ENCODE measurements at regions not wholly inside any gene's neighbourhood (a gene's known extent, or its start where the extent isn't known, plus 50 kb on each side); places are given as distances from the start of the nearest gene placed in this dataset.

DNA sequence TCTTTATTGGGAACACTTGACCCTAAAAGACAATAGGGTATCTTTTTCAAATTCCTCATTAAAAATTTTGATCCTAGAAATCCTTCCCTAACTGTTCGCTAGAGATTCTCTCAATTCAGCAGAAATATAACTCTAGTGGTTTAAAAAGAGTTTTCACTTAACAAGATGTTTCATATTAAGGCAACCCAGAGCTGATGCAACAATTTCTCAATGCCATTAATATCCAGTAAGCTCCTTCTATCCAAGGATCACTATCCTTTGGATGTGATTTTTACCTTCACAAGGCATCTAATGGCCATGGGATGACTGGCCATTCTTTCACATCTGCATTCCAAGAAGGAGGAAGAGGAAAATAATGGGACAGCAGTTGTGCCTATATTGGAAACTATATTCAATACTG, 183.4 kb downstream of the ANKRD50 start:
- no peak for DNase-seq (ENCODE audit: low spot score)

DNA sequence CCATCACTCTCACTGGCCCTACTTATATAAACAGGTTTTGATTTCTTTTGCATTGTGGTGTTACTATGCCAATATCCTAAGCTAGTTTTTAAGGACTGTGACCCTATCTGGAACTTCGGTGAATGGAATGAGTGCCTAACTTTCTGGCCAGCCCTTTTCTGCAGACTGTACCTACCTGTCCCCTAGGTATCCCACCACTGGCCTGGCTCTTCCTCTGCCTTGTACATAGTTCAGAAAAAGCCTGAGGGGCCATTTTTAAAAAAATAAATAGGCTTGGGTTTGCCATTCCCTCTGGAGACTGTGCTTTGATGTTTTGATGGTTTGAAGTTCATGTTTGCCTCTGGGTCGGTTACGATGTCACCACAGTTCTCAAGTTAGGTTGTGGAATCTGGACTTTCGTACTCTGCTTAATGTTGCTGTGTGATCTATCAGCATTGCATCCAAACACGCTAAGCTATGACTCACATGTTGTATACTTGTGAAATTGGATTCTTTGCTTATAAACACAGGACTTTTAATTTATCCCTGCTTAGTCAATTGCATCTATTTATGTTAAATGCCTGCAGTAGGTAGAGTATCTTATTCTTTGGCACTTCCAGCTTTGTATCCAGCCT, 182.0 kb downstream of the ANKRD50 start:
- no peak for DNase-seq (ENCODE audit: low spot score)

DNA sequence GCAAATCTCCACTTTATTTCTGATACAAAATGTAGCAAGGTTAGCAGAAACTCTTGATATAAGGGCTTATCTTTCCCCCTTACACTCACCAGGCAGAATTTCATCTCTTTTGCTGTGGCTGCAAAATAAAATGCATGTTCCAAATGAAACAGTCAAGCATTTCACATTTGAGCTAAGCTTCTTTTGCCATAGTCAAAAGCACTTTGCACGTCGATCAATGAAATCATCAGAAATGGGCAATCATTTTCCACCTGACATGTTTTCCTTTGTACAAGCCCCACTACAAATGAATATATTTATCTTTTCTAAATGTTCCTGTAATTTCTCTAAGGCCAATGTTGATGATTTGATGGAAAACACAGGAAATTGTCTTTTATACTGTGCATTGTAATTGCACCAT, 178.4 kb downstream of the ANKRD50 start:
- DNase-seq (ENCODE audit: low spot score), result no peak

DNA sequence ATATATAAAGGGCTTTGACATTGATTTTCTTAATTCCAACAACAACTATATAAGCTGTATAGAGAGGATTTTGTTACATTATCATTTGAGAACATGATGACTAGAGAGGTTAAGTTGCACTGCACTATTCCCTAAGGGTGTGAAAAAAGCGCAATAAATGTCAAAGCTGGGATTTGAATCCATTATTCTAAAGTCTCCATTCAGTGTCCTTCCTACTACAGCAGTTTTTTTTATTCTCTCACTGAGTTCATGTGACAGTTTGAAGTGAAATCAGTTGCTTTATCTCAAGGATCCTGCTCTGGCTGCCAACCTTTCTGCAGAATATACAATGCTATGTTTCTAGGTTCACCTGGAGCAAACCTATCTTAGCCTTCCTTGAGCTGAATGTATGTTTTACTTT, 177.5 kb downstream of the ANKRD50 start:
- no peak for DNase-seq (ENCODE audit: low spot score)

DNA sequence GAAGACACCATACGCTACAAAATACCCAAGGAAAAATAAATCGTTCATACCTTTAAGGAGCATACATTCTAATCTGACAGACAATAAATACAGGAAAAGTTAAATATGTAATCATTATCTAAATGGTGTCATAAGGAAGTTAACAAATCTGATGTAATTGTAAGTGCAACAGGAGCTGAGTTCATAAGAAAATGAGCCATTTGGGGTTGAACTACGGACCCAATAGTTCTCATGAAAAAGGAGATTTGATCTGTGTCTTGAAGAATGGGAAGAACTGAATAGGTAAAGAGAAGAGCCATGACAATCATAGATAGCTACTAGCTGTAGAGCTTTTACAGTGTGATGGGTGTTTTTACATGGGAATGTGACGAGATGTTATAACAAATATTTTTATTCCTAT, 175.6 kb downstream of the ANKRD50 start:
- DNase-seq (ENCODE audit: low spot score), result no peak

DNA sequence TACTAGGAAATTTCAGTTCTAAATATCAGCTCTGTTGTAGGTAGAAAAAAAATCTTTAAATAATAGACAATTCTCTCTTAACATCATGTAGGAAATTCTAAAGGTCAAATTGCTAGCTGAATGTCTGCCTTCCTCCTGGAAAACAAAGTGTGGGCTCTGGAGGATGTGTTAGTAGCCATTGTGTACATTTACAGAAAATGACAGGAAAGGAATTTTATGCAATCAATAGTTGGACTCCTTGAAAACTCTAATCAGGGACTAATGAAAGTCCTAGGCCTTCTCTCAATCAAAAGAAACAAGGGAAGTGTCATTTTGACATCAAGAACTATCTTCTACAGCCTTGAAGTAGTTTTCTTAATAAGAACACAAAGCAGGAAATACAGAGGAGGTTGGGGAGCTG, 174.6 kb downstream of the ANKRD50 start:
- no peak for DNase-seq (ENCODE audit: low spot score)

DNA sequence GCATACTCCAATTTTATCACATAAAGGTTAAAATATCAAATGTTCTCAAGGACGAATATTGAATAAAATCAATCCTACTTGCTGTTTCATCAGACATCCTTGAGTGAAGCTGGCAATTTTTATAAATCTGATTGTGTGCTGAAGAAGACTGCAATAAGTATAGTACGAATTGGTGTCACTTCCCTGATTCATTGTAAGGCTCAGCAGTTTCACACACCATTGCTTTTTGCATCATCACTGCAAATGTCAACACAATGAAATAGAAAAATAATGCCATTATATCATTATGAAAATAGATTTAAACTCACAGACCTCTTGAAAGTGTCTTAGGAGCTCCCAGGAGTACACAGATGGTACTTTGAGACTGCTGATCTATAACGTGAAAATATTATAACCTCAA, 172.5 kb downstream of the ANKRD50 start:
- DNase-seq (ENCODE audit: low spot score), result no peak

DNA sequence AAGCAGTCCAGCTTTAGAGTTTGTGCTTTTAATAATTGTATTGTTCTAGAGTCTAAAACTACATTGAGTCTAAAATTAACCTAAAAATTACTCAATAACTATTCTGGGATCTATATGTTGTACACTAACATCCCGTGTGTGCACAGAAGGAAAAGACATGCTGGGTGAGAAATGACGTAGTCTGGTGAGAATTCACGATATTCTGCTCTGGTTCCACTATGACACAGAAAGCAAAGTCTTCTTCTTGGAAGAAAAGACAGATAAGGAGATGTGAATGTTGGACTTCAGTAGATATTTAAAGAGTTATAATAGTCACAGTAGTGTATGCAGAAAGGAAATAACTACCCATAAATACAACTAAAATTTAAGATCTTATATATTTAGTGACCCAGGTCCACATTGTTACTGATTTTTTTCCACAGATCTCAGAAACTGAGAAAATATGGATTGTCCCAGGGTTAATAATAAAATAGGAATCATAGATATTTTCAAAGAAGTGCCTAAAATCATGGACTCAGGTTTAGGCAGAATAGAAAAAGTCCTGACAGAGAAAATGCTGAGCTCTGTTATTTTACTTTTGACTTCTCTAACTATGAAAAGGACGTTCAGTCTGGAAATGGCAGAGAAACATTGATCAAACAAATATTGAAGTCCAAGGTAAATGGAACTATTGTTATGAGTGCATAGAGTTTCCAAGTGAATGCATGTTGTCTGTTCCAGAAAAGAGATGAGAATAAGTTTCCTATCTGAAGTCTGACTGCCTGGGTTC, 170.7 kb downstream of the ANKRD50 start:
- no peak for DNase-seq (ENCODE audit: low spot score)

DNA sequence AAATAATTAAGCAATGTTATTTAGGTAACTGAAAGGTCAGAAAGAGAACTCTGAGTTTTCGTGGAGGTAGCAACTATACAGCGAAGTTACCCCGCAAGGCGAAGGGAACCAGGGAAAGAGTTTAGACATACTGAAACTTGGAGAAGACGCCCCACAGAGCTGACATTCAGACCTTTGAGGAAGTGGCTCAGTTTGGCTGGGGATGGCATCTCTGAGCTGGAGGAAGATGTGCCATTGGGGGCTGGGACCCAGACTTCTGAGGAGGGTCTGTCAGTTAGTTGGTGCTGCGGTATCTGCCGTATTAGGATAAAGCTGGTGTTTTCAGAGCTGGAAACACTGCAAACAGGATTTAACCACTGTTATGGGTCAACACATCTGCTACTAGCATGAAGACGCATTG, 156.6 kb downstream of the ANKRD50 start:
- no peak for DNase-seq (ENCODE audit: low spot score)

DNA sequence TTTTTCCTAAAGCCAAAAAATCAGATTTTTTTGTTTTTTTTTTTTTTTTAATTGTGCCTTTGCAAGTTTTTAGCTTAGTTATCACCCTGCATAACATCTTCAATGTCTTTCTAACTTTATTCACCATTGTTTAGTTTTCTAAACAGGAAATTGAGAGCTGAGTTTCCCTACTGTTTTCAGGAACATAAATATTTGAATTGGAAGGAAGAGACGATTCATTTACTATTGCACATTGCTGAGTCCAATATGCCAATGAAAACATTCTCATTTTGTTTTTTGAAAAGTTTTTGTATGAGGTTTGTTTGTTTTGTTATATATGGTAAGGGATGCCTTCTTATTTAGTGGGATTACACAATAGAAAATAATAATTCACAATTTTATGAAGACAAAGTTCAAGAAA, 148.4 kb downstream of the ANKRD50 start:
- no peak for DNase-seq (ENCODE audit: low spot score)

DNA sequence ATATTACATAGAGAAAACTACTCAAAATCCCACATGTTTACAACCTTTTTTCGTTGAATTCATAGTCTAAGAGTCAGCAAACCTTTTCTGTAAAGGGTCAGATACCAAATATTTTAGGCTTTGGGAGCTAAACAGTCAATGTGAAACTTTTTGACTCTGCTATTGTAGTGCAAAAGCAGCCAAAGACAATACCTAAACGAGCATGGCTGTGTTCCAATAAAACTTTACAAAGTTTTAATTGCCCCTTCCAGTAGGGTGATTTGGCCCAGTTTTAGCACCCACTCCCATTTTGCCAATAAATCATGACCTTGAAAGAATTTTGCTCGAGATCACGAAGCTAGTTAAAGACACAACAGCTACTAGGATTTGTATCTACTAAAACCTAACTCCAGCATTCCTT, 147.2 kb downstream of the ANKRD50 start:
- no peak for DNase-seq (ENCODE audit: low spot score)

DNA sequence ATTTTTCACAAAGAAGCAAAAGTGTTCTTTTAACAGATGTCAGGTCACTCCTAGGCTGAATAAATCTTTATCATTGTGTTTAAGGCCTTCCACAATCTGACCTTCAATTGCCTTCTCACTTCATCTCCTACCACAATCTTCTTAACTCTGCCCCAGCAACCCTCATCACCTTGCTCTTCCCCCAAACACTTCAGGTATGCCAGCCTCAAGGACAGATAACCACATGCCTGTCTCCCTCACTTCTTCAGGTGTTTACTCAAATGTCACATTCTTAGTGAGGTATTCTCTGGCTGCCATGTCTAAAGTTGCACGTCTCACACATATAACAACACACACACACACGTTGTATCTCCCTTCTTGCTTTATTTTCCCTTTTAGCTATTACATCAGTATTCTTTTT, 146.5 kb downstream of the ANKRD50 start:
- DNase-seq (ENCODE audit: low spot score), result no peak

DNA sequence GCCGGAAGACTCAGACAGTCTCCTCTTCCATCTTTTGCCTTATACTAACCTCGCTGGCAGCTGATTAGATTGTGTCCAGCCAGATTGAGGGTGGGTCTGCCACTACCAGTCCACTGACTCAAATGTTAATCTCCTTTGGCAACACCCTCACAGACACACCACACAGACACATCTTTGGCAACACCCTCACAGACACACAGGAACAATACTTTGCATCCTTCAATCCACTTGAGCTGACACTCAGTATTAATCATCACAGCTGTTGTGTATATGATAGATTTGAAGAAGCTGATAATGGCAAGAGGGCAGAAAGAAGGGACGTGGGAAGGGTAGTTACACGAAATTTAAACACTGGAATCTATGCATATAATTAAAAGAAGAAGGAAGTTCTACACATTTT, 139.5 kb downstream of the ANKRD50 start:
- no peak for DNase-seq (ENCODE audit: low spot score)

DNA sequence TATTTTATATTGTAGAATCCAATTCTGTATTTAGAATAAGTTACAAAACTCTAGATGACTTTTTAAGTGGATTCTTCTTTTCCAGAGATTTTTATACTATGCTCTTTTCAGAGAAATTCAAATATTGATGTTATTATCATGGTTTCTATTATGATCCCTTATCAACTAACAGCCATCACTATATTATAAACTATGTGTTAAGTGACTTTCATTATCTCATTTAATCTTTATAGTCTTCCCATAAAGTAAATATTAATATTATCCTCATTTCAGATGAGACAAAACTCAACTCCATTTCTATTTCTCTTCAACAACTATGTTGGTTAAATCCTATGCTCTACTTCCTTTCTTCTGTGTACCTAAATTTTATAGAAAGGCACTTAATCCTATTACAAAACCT, 132.6 kb downstream of the ANKRD50 start:
- DNase-seq (ENCODE audit: low spot score), result no peak

DNA sequence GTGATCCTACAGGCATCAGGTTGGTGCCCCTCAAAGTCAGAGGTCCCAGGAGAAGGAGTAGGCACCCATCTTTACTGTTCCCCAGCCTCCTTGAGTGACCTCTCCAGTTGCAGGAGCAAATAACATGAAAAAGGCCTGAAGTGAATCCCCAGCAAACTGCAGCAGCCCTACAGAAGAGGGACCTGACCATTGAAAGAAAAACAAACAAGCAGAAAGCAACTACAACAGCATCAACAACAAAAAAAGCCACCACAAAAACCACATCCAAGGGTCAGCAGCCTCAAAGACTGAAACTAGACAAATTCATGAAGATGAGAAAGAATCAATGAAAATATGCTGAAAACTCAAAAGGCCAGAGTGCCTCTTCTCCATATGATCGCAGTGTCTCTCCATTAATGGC, 128.7 kb downstream of the ANKRD50 start:
- DNase-seq (ENCODE audit: low spot score), result no peak

DNA sequence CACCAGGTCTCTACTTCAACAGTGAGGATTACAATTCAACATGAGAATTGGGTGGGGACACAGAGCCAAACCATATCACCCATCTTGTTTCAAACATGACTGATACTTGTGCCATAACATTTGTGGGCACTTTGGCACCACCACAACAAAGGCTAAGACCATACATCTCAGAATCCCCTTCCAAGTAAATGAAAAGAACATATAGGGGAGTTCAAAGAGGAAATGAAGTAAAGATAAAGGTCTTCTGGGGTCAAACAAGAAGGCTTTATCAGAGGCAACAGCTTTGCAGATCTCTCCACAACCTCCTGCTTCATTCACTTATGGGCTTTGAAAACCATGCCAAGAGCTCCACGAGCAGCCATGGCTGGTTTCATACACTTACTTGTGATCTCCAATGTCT, 122.7 kb downstream of the ANKRD50 start:
- no peak for DNase-seq (ENCODE audit: low spot score)

DNA sequence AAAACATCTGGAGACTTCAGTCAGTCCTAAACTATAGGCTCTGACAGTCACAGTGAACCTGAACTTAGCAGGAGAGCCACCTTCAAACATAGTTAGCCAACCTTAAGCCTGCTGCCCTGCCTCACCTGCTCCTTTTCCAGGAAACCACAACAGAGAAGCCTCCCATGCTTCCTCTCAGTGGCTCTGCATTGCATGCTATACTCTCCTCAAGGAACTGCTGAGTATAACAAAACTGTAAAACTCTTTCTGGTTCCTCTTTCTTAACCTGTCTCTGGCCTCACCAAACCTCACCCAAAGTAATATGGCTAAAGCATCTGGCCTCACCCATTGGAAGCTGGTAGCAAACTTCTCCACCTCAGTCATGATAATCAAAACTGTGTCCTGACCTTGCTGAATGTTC, 122.1 kb downstream of the ANKRD50 start:
- no peak for DNase-seq (ENCODE audit: low spot score)

DNA sequence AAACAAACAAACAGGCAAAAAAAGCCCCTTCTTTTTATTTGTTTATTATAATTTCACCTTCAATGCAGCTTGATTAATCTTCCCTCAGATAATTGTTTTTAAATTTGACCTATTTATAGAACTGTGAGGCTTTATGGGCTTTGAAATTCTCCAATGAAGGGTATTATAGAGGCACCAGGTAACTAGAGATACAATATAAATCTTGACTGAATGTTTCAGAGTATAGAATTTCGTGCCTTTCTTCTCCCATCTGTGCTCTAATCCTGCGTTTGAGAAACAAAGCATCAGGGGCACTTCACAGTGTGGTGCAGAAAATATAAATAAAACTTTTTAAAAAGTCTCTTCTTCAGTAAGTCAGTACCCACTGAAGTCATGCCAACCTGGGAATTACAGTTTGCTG, 120.9 kb downstream of the ANKRD50 start:
- DNase-seq (ENCODE audit: low spot score), result no peak

DNA sequence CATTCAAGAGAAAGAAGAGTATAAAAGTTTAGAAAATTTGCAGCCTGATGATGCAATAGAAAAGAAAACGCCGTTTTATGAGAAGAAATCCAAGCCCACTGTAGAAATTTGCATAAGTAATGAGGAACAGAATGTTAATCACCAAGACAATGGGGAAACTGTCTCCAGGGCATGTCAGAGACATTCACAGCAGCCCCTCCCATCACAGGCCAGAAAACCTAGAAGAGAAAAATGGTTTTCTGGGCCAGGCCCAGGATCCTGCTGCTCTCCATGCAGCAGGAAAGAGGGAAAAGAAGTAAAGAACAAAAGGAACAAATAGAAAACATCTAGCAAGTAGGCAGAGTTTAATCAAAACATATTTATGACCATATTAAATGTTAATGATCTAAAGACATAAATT, 119.0 kb downstream of the ANKRD50 start:
- DNase-seq (ENCODE audit: low spot score), result no peak

DNA sequence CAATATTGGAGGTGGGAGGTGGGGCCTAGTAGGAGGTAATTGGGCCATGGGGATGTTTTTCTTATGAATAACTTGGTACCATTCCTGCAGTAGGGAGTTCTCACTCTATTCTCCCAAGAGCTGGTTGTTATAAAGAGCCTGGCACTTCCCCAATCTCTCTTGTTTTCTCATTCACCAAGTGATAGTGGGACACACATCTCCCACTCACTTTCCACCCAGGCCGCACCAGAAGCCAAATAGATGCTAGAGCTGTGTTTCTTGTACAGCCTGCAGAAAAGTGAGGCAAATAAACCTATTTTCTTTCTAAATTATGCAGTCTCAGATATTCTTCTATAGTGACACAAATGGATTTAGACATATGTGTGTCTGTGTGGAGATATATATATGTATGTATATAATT, 117.6 kb downstream of the ANKRD50 start:
- DNase-seq (ENCODE audit: low spot score), result no peak

DNA sequence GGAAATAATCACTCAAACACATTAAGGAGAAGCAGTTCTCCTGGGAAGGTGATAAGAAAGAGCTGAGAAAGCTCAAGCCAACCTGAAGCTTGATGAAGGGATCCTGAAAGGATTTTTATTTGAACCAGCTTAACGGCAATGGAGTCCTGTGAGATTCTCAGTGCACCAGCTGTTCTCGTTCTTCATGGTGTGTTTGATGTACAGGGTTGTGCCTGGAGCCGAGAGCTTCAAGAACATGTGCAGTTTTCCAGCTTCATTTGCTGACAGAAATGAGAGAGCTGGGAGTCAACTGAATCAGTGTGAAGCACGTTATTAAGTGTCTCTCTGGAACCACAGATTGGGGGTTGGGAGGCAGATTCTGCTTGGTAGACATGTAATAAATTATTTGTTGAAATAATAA, 115.7 kb downstream of the ANKRD50 start:
- no peak for DNase-seq (ENCODE audit: low spot score)

DNA sequence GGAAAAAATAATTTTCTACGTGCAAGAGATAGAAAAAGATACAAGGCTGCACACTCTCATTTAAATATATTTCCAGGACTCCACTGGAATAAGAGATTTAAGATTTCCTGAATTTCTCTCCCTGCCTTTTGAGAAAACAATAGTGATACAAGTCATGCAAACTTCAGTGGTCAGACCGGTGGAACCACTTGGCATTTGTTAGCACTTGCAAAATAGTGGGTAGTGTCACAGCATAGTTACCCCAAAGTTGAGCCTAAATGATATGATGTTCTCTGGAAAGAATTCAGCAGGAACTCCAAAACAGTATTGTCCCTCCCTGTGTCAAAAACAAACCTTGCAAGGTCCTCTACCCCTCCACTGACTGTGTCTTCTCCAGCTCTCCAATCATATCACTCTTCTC, 102.3 kb downstream of the ANKRD50 start:
- DNase-seq (ENCODE audit: low spot score), result no peak

Measured in CD4-positive, alpha-beta T cell treated with Interleukin-15 for 4 hours (primary cell).